IPS-18a (cell line): ENCODE measurements at regions not wholly inside any gene's neighbourhood (a gene's known extent, or its start where the extent isn't known, plus 50 kb on each side); places are given as distances from the start of the nearest gene placed in this dataset.

Experiments used
- H3K27ac ChIP-seq: one replicate; pipeline ENCODE4 v1.5.1; 2013; ENCODE audit warnings: low read length
- H3K27me3 ChIP-seq: one replicate; pipeline ENCODE4 v1.6.1; 2013; ENCODE audit warnings: mild to moderate bottlenecking, low read length; ENCODE audit not compliant: control insufficient read depth, insufficient read depth
- H3K36me3 ChIP-seq: one replicate; pipeline ENCODE4 v1.6.1; 2013; ENCODE audit warnings: low read depth, low read length; ENCODE audit not compliant: control insufficient read depth
- H3K4me1 ChIP-seq: one replicate; pipeline ENCODE4 v1.6.1; 2013; ENCODE audit warnings: low read depth, low read length; ENCODE audit not compliant: control insufficient read depth
- H3K4me3 ChIP-seq: one replicate; pipeline ENCODE4 v1.5.1; 2013; ENCODE audit warnings: low read length
- H3K9ac ChIP-seq: one replicate; pipeline ENCODE4 v1.6.1; 2013; ENCODE audit warnings: mild to moderate bottlenecking, low read length, moderate library complexity
- H3K9me3 ChIP-seq: one replicate; pipeline ENCODE4 v1.6.1; 2013; ENCODE audit warnings: low read depth, low read length; ENCODE audit not compliant: control insufficient read depth

GRCh38 chr5:77877516-77878355, 101.6 kb upstream of the TBCA start:
- Histone ChIP-seq H3K9ac (no peak overlapping the region), H3K27ac (no peak overlapping the region), H3K9me3 (no peaks in the 10 kb centered on the region), H3K36me3 (no peaks in the 10 kb centered on the region), H3K4me3 (no peak overlapping the region), H3K27me3 (no peaks in the 10 kb centered on the region), H3K4me1 (no peaks in the 10 kb centered on the region)

GRCh38 chr5:77876862-77877502, 100.8 kb upstream of the TBCA start:
- Histone ChIP-seq H3K9ac (no peak overlapping the region), H3K27me3 (no peaks in the 10 kb centered on the region), H3K9me3 (no peaks in the 10 kb centered on the region), H3K4me1 (peaks cover 1% of the 10 kb centered on the region), H3K4me3 (no peak overlapping the region), H3K36me3 (no peaks in the 10 kb centered on the region), H3K27ac (no peak overlapping the region)

GRCh38 chr5:77876316-77876715, 100.2 kb upstream of the TBCA start:
- Histone ChIP-seq H3K4me3 (no peak overlapping the region), H3K9me3 (no peaks in the 10 kb centered on the region), H3K36me3 (no peaks in the 10 kb centered on the region), H3K27ac (no peak overlapping the region), H3K9ac (no peak overlapping the region), H3K4me1 (peaks cover 3% of the 10 kb centered on the region), H3K27me3 (no peaks in the 10 kb centered on the region)

GRCh38 chr5:77874691-77875090, 98.6 kb upstream of the TBCA start:
- Histone ChIP-seq H3K36me3 (no peaks in the 10 kb centered on the region), H3K9me3 (no peaks in the 10 kb centered on the region), H3K9ac (no peak overlapping the region), H3K27ac (no peak overlapping the region), H3K4me3 (no peak overlapping the region), H3K27me3 (no peaks in the 10 kb centered on the region), H3K4me1 (peaks cover 3% of the 10 kb centered on the region)

GRCh38 chr5:77873239-77873638, 97.1 kb upstream of the TBCA start:
- H3K4me1 ChIP-seq: peaks cover 3% of the 10 kb centered on the region
- no peaks in the 10 kb centered on the region for H3K9me3 ChIP-seq
- no peak overlapping the region for H3K4me3 ChIP-seq
- no peak overlapping the region for H3K27ac ChIP-seq
- H3K36me3 ChIP-seq: no peaks in the 10 kb centered on the region
- H3K9ac ChIP-seq: no peak overlapping the region
- peaks cover 6% of the 10 kb centered on the region for H3K27me3 ChIP-seq

GRCh38 chr5:77871946-77872345, 95.8 kb upstream of the TBCA start:
- Histone ChIP-seq H3K4me1 (peaks cover 3% of the 10 kb centered on the region), H3K36me3 (no peaks in the 10 kb centered on the region), H3K27ac (no peak overlapping the region), H3K9ac (no peak overlapping the region), H3K27me3 (peaks cover 6% of the 10 kb centered on the region), H3K9me3 (no peaks in the 10 kb centered on the region), H3K4me3 (no peak overlapping the region)

- no peak overlapping the region for H3K9ac ChIP-seq
- no peak overlapping the region for H3K27ac ChIP-seq
- peaks cover 3% of the 10 kb centered on the region for H3K4me1 ChIP-seq
- peaks cover 6% of the 10 kb centered on the region for H3K27me3 ChIP-seq
- no peaks in the 10 kb centered on the region for H3K9me3 ChIP-seq
- H3K36me3 ChIP-seq: no peaks in the 10 kb centered on the region
- no peak overlapping the region for H3K4me3 ChIP-seq
These were observed 94.9 kb upstream of the TBCA start for GRCh38 chr5:77871016-77871415.

GRCh38 chr5:77869116-77869798, 93.1 kb upstream of the TBCA start:
- peaks cover 3% of the 10 kb centered on the region for H3K4me1 ChIP-seq
- H3K27me3 ChIP-seq: peaks cover 12% of the 10 kb centered on the region
- H3K9me3 ChIP-seq: no peaks in the 10 kb centered on the region
- no peaks in the 10 kb centered on the region for H3K36me3 ChIP-seq
- no peak overlapping the region for H3K27ac ChIP-seq
- no peak overlapping the region for H3K9ac ChIP-seq
- no peak overlapping the region for H3K4me3 ChIP-seq

GRCh38 chr5:77867914-77868313, 91.8 kb upstream of the TBCA start:
- H3K36me3 ChIP-seq: no peaks in the 10 kb centered on the region
- H3K9ac ChIP-seq: no peak overlapping the region
- H3K4me3 ChIP-seq: no peak overlapping the region
- no peaks in the 10 kb centered on the region for H3K9me3 ChIP-seq
- peaks cover 23% of the 10 kb centered on the region for H3K27me3 ChIP-seq
- peaks cover 3% of the 10 kb centered on the region for H3K4me1 ChIP-seq
- H3K27ac ChIP-seq: no peak overlapping the region

GRCh38 chr5:77867194-77867691, 91.1 kb upstream of the TBCA start:
- Histone ChIP-seq H3K9ac (no peak overlapping the region), H3K4me3 (no peak overlapping the region), H3K36me3 (no peaks in the 10 kb centered on the region), H3K4me1 (peaks cover 3% of the 10 kb centered on the region), H3K27ac (no peak overlapping the region), H3K27me3 (peaks cover 24% of the 10 kb centered on the region), H3K9me3 (no peaks in the 10 kb centered on the region)

- Histone ChIP-seq H3K9ac (no peak overlapping the region), H3K4me1 (no peaks in the 10 kb centered on the region), H3K4me3 (no peak overlapping the region), H3K9me3 (no peaks in the 10 kb centered on the region), H3K36me3 (no peaks in the 10 kb centered on the region), H3K27me3 (peaks cover 34% of the 10 kb centered on the region), H3K27ac (no peak overlapping the region)
These were observed 90.1 kb upstream of the TBCA start for GRCh38 chr5:77866198-77866597.
